LNCAP (cell line): ENCODE measurements at regions not wholly inside any gene's neighbourhood (a gene's known extent, or its start where the extent isn't known, plus 50 kb on each side); places are given as distances from the start of the nearest gene placed in this dataset.

ENCODE experiments used
- CTCF ChIP-seq: fragments of 450-650 bp; IDR thresholded peaks from 2 replicates; pipeline ENCODE4 v1.5.1; 2017; ENCODE audit warnings: mild to moderate bottlenecking

- no peak for TF ChIP-seq CTCF
These were observed 151.3 kb upstream of the NT5E start for GRCh38 chr6:85298553-85298952.

GRCh38 chr6:85291326-85291725 is 158.6 kb upstream of the NT5E start:
- no peak for TF ChIP-seq CTCF

- no peak for TF ChIP-seq CTCF
These were observed 162.2 kb upstream of the NT5E start for GRCh38 chr6:85287654-85288053.

- no peak for TF ChIP-seq CTCF
These were observed 162.7 kb upstream of the NT5E start for GRCh38 chr6:85287158-85287557.

- TF ChIP-seq CTCF: no peak
These were observed 163.9 kb upstream of the NT5E start for GRCh38 chr6:85285934-85286333.

- TF ChIP-seq CTCF: no peak
These were observed 164.8 kb upstream of the NT5E start for GRCh38 chr6:85285114-85285513.

- no peak for TF ChIP-seq CTCF
These were observed 166.4 kb upstream of the NT5E start for GRCh38 chr6:85283436-85283835.

- TF ChIP-seq CTCF: no peak
These were observed 171.3 kb upstream of the NT5E start for GRCh38 chr6:85278466-85279035.
